CD4-positive, alpha-beta T cell treated with Interleukin-21 for 1 hour (primary cell): ENCODE measurements at regions not wholly inside any gene's neighbourhood (a gene's known extent, or its start where the extent isn't known, plus 50 kb on each side); places are given as distances from the start of the nearest gene placed in this dataset.
"Not testable (repeated sequence)": the region's sequence is repeated elsewhere in the genome, so short reads cannot be mapped to it uniquely, and the experiment has no call there.

Experiments used
- DNase-seq: peaks from one replicate; pipeline ENCODE4 v3.0.0-alpha.2; 2020

DNA sequence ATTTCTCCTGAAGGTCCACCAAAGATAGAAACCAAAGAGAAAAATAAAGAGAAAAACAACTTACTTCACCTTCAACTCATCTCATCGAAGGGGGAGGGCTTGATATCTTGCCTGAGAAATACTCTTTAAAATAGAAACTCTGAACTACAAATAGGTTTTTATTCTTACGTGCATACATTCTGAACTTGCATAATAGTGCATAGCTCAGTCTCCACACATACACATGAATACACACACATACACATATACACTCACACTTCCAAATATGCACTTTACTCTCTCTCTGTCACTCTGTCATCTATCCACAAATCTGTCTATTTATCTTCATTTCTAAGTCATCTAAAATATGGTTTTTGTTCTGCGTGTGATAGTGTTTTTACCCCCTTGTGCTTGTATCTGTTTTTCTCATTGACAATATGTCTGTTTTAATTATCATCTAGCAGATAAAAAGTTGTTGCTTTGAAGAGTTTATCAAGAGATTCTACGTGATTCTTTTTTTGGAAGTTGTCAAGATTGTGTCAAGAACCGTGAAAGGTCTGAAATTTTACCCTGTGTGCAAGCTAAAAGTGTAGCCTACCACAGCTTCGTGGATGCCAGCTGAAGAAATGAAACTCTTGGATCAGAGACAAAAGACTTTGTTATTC, 468.8 kb downstream of the EPM2A start:
- no peak for DNase-seq

DNA sequence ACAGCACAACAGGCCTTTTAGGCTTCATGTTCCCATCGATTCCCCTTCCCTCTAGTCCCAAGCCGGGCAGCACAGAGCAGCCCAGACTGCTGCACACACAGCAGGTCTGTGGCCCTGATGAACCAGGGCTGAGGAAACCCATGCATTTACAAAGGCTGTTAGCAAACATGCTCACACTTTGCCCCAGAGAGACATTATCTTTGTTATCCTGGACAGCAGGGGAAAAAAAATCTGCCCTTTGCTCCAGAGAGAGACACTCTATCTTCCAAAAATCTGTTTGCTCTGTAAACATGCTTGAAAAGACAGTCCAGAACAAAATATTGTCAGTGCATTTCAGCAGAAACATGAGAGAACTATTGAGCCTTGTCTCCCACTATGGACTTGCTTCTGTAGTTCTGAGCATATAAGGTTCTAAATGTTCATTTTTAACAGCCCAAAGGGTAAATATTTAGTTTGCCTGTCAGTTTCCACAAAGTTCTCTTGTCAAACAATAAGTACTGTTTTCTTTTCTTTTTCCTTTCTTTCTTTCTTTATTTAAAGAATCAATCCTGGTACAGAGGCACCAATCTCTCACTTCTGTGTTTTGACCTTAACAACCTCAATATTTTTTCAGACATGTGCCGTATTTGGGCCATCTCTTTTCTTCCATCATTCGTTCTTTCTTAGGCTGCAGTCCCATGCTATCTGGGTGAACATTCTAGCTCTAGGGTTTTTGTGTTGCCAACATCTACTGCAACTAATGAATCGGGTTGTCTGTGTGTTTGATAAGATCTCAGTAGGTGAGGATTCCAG, 468.0 kb downstream of the EPM2A start:
- DNase-seq, result no peak

- DNase-seq, result no peak
Observed at GRCh38 chr6:145270464-145270863, 464.9 kb downstream of the EPM2A start.

DNA sequence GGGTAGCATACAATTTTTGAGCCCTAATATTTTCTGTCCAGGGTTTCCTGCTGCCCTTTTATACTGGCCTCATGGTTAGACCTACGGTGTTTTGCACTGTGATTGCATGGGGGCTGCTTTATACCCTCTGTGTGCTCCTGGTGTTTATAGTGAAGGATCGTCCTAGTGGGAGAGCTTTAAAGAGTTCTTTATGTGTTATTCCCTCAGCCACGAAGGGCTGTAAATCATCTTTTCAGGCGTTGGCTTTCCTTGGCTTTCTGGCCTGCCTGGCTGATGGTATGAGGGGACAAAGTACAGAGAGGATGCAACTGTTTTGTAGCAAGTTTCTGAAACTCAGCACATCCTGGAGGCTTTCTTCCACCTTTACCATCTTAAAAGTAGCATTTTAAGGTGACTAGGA, 464.3 kb downstream of the EPM2A start:
- no peak for DNase-seq

GRCh38 chr6:145271577-145271976, 463.7 kb downstream of the EPM2A start:
- DNase-seq, result no peak

DNA sequence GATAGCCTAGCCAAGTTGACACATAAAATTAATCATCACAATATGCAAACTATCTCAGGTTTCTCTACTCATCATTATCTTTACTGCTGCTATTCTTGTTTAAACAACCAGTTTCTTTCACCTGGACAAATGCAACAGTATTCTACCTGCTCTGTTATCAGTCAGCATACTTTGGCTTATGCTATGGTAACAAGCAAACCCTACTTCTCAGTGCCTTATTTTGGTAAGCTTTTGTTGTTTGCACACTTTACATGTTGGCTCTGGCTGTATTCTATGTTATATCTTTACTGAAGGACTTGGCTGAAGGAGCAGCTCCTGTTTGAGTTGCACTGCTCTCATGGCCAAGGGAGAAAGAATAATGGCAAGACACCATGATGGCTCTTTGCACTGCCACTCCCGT, 463.1 kb downstream of the EPM2A start:
- no peak for DNase-seq

- no peak for DNase-seq
Observed at GRCh38 chr6:145273136-145273535, 462.2 kb downstream of the EPM2A start.

DNA sequence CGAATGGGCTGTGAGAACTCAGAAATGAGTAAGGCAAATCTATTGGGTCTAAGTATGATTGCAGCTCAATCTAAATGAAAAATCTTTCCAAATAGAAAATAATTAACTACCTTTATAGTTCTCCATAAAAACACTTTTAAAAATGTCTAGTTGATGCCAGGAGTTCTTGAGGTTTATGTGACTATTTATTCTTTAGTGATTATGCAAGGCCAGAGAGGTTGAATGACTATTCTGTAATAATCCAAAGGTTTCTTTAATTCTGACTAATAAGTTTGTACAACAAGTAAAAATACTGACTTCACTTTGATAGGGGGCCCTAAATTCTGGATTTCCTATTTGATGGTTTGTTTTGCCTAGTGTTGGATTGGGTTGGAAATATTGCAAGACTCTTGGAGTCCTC, 461.2 kb downstream of the EPM2A start:
- DNase-seq, result no peak

GRCh38 chr6:145275019-145275418, 460.3 kb downstream of the EPM2A start:
- DNase-seq, result no peak

DNA sequence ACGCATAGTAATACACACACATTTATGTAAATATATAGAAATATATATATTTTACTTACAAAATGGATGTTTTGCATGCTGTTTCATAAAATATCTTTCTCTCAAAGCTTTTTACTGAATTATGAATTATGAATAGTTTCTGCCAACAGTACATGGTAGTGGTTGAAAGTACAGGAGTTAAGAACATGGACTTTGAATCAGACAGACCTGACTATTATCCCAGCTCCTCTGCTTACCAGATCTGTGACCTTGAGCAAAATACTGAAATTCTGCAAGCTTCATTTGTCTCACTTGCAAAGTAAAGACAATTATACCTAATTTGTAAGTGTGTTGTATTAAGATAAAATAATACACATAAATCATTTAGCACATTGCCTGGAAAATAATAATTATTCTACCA, 459.5 kb downstream of the EPM2A start:
- no peak for DNase-seq

GRCh38 chr6:145276756-145277155, 458.6 kb downstream of the EPM2A start:
- DNase-seq, result no peak

GRCh38 chr6:145277358-145278086, 457.8 kb downstream of the EPM2A start:
- no peak for DNase-seq

GRCh38 chr6:145278163-145278807, 457.0 kb downstream of the EPM2A start:
- no peak for DNase-seq

DNA sequence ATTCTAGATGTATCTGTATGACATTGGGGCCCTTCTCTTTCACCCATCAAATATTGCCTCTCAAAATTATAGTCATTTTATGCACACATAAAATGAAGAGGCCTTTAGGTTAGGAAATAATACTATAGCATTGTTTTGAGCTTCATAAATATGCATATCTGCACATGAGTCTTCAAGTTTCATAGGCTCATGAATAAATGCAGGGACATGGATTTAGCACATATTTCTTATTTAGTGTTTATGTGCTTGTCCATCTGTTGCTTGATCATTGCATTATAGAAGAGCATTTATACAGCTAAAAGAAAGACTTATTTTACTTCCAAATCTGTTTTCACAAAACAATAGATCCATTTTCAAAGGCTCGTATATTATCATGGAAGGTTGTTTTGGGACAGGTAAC, 455.8 kb downstream of the EPM2A start:
- no peak for DNase-seq

DNA sequence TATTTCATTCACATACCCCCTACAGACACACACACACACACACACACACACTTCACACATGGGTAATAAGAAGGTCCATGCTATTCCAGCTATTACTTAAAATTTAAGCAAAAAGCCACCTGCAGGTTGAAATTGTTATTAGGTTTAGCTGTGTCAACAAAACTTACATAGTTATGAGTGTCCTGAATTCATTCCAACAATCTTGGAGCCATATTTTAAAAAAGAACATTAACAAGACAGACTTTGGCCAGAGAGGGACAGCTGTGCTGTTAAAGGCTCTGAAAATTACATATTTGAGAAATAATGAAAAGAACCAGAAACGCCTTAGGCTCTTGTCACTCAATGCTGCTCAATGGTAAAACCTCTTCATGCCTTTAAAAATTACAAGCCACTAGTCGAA, 455.3 kb downstream of the EPM2A start:
- no peak for DNase-seq

- not testable (repeated sequence) for DNase-seq
Observed at GRCh38 chr6:145283209-145283608, 452.1 kb downstream of the EPM2A start.

DNA sequence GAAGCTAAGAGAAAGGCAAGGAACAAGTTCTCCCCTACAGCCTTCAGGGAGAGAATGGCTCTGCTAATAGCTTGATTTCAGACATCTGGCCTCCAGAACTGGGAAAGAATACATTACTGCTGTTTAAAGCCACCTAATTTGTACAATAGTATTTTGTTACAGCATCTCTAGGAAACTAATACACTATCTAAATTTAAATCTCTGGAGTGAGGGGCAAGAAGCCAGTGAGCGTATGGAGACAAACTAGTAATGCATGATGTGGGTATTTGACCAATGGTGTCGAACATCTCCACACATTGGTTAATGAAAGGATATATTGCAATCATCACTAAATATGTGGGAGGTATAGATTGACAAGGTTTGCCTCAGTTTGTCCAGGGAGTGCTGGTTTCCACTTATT, 451.5 kb downstream of the EPM2A start:
- DNase-seq, result no peak

DNA sequence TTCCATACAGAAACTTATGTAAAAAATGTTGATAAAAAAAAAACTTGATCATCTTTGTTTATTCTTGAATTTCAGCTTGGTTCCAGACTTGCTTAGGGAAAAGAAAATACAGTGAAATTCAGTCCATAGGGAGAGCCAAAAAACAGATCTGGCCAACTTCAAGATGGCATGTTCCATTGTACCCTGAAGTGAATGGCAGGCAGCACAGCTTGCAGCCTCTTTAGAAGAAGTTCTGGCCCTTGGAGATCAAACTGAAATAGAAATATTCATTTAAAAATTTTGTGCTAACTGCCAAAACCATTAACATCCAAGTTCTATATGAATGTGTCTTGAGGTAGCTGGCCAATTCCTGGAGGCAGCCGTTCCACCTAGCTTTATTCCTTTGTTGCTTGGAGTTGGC, 448.4 kb downstream of the EPM2A start:
- no peak for DNase-seq

DNA sequence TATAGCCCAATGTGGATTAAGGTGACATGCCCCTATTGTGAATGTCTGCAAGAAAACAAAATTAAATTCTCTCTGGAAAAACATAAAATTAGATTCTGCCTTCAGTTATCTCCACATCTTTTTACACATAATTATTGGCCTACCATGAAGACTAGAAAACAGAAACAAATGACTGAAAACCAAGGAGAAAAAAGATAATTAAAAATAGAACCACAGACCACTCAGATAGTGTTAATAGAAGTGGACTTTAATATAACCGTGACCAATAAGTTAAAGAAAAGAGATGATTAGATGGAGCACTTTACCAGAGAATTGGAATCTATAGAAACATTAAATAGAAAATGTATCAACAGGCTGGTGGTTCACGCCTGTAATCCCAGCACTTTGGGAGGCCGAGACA, 445.7 kb downstream of the EPM2A start:
- DNase-seq, result no peak

DNA sequence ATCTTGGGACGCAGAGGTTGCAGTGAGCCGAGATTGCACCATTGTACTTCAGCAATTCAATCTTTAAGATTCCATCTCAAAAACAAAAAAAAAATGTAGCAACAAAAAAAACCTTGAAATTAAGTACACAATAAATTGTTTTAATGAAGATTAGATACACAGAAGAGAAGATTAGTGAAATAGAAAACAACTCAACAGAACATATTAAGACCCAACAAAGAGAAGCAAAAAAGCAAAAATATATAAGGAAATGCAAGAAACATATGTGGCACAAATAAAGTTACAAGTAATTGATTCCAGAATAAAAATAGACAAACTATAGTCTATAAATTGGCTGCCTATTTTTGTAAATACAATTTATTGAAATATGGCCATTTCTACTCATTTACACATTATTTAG, 445.2 kb downstream of the EPM2A start:
- no peak for DNase-seq

DNA sequence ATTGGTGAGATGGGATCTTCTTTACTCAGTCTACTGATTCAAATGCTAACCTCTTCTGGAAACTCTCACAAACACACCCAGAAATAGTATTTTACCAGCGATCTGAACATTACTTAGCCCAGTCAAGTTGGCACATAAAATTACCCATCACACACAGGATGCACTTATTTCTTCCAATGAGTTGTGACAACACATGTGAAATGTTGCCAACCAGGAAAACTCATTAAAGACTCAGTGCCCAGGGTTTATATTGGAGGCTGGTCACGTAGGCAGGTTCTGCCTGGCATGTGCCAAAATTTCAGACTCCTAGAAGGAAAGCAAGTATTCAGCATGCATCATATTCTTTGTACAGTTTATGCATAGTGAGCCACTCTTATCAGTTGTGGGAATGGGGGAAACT, 443.3 kb downstream of the EPM2A start:
- no peak for DNase-seq

DNA sequence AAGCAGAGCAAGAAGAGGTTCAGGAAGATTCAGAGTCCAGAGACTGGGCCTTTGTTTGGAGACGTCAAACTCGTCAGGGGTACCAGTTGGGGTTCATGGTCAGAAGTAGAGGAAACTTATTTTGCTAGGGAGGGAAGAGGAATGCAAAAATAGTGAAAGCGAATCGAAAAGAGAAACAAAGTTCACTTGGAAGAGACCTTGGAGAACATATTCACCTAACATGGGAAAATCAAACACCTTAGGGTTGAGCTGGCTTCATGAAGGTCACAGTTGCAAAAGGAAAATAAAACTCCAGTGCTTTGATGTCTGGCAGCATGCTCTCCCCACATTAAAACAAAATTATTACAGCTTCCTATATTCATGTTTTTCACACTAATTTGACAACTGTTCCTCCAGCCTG, 440.4 kb downstream of the EPM2A start:
- no peak for DNase-seq

DNA sequence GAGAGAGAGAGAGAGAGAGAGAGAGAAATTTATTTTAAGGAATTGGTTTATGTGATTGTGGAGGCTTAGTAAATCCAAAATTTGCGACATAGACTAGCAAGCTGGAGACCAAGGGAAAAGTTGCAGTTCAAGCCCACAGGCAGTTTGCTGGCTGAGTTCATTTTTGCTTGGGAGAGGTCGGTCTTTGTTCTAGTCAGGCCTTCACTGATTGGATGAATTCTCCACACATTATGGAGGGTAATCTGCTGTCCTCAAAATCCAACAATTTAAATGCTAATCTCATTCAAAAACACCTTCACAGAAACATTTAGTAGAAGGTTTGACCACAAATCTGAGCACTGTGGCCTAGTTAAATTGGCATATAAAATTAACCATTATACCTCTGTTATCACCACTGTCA, 439.6 kb downstream of the EPM2A start:
- no peak for DNase-seq

GRCh38 chr6:145305670-145306069, 429.6 kb downstream of the EPM2A start:
- DNase-seq, result no peak
